H1 (cell line): ENCODE measurements at regions not wholly inside any gene's neighbourhood (a gene's known extent, or its start where the extent isn't known, plus 50 kb on each side); places are given as distances from the start of the nearest gene placed in this dataset.

Source experiments
- ASH2L ChIP-seq: fragments of 200-600, 300-600 bp; sonication (generic); IDR thresholded peaks from one replicate; pipeline ENCODE4 v1.7.1; 2017; ENCODE audit warnings: low read length
- BRCA1 ChIP-seq: IDR thresholded peaks from 2 replicates; pipeline ENCODE4 v1.6.1; 2012; ENCODE audit warnings: low read depth, low read length, improper control_type of control experiment
- EP300 ChIP-seq, 2 experiments: IDR thresholded peaks; 1 replicate in 1 of 2; 2 replicates in 1 of 2; pipeline ENCODE4 v1.6.1; 2011 to 2012; ENCODE audit warnings: low read depth in 2 of 2, low read length in 2 of 2, mild to moderate bottlenecking in 2 of 2, borderline replicate concordance in 1 of 2, inconsistent platforms in 1 of 2, moderate library complexity in 1 of 2
- EZH2 ChIP-seq: fragments of 200-600 bp; sonication (generic); IDR thresholded peaks from 2 replicates; pipeline ENCODE4 v1.7.1; 2012; ENCODE audit warnings: low read depth, mild to moderate bottlenecking, moderate library complexity, low read length, inconsistent platforms; ENCODE audit not compliant: severe bottlenecking
- GABPA ChIP-seq: IDR thresholded peaks from 2 replicates; pipeline ENCODE4 v1.6.1; 2011; ENCODE audit warnings: mild to moderate bottlenecking, low read length, moderate library complexity, borderline replicate concordance; ENCODE audit not compliant: insufficient read depth
- POLR2A ChIP-seq, 2 experiments: IDR thresholded peaks; 1 replicate in 1 of 2; 2 replicates in 1 of 2; pipeline ENCODE4 v1.6.1; 2011; ENCODE audit warnings: low read depth in 2 of 2, low read length in 2 of 2, mild to moderate bottlenecking in 2 of 2; ENCODE audit errors: control extremely low read depth in 1 of 2
- SAP30 ChIP-seq: fragments of 300-600 bp; sonication (generic); IDR thresholded peaks from 2 replicates; pipeline ENCODE4 v1.7.1; 2012; ENCODE audit warnings: low read length, moderate library complexity, mild to moderate bottlenecking, inconsistent platforms; ENCODE audit not compliant: insufficient read depth, insufficient replicate concordance
- SP1 ChIP-seq: IDR thresholded peaks from 2 replicates; pipeline ENCODE4 v1.6.1; 2011; ENCODE audit warnings: low read depth, low read length
- TAF1 ChIP-seq: IDR thresholded peaks from 2 replicates; pipeline ENCODE4 v1.6.1; 2011; ENCODE audit warnings: mild to moderate bottlenecking, low read depth, low read length
- TF ChIP-seq, protein P1 (sequence below), 3 experiments: IDR thresholded peaks; 1 replicate in 2 of 3; 2 replicates in 1 of 3; pipeline versions ENCODE4 v1.5.1 to v1.6.1; 2011; ENCODE audit warnings: low read length in 3 of 3, mild to moderate bottlenecking in 3 of 3, inconsistent platforms in 2 of 3, low read depth in 1 of 3, moderate library complexity in 1 of 3; ENCODE audit not compliant: insufficient read depth in 1 of 3; ENCODE audit errors: control extremely low read depth in 1 of 3
- TF ChIP-seq, protein P2 (sequence below): IDR thresholded peaks from 2 replicates; pipeline ENCODE4 v1.6.1; 2012; ENCODE audit warnings: low read length, inconsistent platforms
- TF ChIP-seq, protein P3 (sequence below): IDR thresholded peaks from 2 replicates; pipeline ENCODE4 v1.6.1; 2011; ENCODE audit warnings: low read depth, mild to moderate bottlenecking, low read length; ENCODE audit not compliant: insufficient read depth

DNA sequence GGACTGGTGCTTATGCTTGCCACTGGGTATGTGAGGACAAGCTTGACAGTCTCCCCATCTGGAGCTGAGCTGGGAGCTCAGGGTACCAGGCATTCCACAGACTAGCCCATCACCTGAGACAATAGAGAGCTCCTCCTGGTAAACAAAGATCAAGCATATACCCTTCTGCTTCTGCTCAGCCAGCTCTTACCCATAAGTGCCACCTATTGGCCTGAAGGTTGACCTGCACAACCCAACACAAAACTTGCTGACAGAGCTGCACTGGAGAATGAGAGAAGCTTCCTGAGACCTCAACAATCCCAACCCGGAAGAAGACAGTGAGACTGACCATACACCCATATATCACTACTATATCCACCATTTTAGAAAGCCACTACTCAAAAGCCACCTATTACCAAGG is 1049.2 kb upstream of the INTU start:
- TF ChIP-seq, protein P1, sequence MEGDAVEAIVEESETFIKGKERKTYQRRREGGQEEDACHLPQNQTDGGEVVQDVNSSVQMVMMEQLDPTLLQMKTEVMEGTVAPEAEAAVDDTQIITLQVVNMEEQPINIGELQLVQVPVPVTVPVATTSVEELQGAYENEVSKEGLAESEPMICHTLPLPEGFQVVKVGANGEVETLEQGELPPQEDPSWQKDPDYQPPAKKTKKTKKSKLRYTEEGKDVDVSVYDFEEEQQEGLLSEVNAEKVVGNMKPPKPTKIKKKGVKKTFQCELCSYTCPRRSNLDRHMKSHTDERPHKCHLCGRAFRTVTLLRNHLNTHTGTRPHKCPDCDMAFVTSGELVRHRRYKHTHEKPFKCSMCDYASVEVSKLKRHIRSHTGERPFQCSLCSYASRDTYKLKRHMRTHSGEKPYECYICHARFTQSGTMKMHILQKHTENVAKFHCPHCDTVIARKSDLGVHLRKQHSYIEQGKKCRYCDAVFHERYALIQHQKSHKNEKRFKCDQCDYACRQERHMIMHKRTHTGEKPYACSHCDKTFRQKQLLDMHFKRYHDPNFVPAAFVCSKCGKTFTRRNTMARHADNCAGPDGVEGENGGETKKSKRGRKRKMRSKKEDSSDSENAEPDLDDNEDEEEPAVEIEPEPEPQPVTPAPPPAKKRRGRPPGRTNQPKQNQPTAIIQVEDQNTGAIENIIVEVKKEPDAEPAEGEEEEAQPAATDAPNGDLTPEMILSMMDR (IDR thresholded peaks at IDR 0.05; ENCODE audit: control extremely low read depth in 1 of 3, insufficient read depth in 1 of 3, low read depth in 1 of 3, low read length in 3 of 3): peak; percentile 45 to 80 (median 60)
- TF ChIP-seq, protein P2, sequence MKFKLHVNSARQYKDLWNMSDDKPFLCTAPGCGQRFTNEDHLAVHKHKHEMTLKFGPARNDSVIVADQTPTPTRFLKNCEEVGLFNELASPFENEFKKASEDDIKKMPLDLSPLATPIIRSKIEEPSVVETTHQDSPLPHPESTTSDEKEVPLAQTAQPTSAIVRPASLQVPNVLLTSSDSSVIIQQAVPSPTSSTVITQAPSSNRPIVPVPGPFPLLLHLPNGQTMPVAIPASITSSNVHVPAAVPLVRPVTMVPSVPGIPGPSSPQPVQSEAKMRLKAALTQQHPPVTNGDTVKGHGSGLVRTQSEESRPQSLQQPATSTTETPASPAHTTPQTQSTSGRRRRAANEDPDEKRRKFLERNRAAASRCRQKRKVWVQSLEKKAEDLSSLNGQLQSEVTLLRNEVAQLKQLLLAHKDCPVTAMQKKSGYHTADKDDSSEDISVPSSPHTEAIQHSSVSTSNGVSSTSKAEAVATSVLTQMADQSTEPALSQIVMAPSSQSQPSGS: no peak
- no peak for TF ChIP-seq POLR2A (IDR thresholded peaks at IDR 0.05; ENCODE audit: control extremely low read depth in 1 of 2, low read depth in 2 of 2, low read length in 2 of 2)
- no peak for TF ChIP-seq SP1
- TF ChIP-seq BRCA1: no peak
- no peak for TF ChIP-seq EP300 (IDR thresholded peaks at IDR 0.05; ENCODE audit: borderline replicate concordance in 1 of 2, low read depth in 2 of 2, low read length in 2 of 2)
- no peak for TF ChIP-seq GABPA
- no peak for TF ChIP-seq TAF1
- no peak for TF ChIP-seq ASH2L
- TF ChIP-seq, protein P3, sequence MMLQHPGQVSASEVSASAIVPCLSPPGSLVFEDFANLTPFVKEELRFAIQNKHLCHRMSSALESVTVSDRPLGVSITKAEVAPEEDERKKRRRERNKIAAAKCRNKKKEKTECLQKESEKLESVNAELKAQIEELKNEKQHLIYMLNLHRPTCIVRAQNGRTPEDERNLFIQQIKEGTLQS: no peak
- no peak for TF ChIP-seq SAP30
- TF ChIP-seq EZH2: no peak
